Activated B cell treated with CpG ODN at 0.5 μM for 24 hours (primary cell): ENCODE measurements at regions not wholly inside any gene's neighbourhood (a gene's known extent, or its start where the extent isn't known, plus 50 kb on each side); places are given as distances from the start of the nearest gene placed in this dataset.

Source experiments
- ATAC-seq: fragments of 200-7000 bp; cut with Tn5 transposase; one replicate; pipeline ENCODE4 v1.10.0; 2021; ENCODE audit warnings: low read depth, mild to moderate bottlenecking, moderate library complexity
- CTCF ChIA-PET: fragments of 350-600 bp; sonication (Branson Sonifier 250); formaldehyde crosslinking; loops from one replicate; lab custom pipeline; 2021; ENCODE audit warnings: antibody characterized with exemption; lab: Charles Lee
- POLR2A ChIA-PET: fragments of 350-600 bp; sonication (Branson Sonifier 250); formaldehyde crosslinking; loops from one replicate; lab custom pipeline; 2021; ENCODE audit warnings: antibody characterized with exemption; lab: Charles Lee
- DNase-seq: peaks from one replicate; pipeline ENCODE4 v3.0.0; 2022
- H3K27ac Mint-ChIP-seq: one replicate; pipeline ENCODE4 v1.8.0; 2020; ENCODE audit warnings: mixed read lengths
- H3K27me3 Mint-ChIP-seq: one replicate; pipeline ENCODE4 v1.8.0; 2021; ENCODE audit warnings: mixed read lengths
- H3K36me3 Mint-ChIP-seq: one replicate; pipeline ENCODE4 v1.8.0; 2021; ENCODE audit warnings: low read depth, mixed read lengths
- H3K4me1 Mint-ChIP-seq: one replicate; pipeline ENCODE4 v1.8.0; 2021; ENCODE audit warnings: mixed read lengths
- H3K4me3 Mint-ChIP-seq: one replicate; pipeline ENCODE4 v1.8.0; 2020; ENCODE audit warnings: mild to moderate bottlenecking, mixed read lengths
- H3K9me3 Mint-ChIP-seq: one replicate; pipeline ENCODE4 v1.8.0; 2020; ENCODE audit warnings: mixed read lengths
- CTCF ChIP-seq: fragments of 200-600 bp; IDR thresholded peaks from one replicate; pipeline ENCODE4 v1.8.0; 2022; ENCODE audit warnings: antibody characterized with exemption, mild to moderate bottlenecking
- intact Hi-C: fragments of 100-400 bp; cut with micrococcal nuclease; formaldehyde crosslinking; loops from one replicate; pipeline ENCODE4 v1.15.1; 2024

- ChIA-PET CTCF (no interaction called here), POLR2A (no interaction called here)
- peaks cover 61% of the 10 kb centered on the region for H3K27me3 Mint-ChIP-seq
- H3K4me1 Mint-ChIP-seq: peaks cover 10% of the 10 kb centered on the region
- peak overlapping the region; percentile 21 for H3K4me3 Mint-ChIP-seq
- DNase-seq (no peak), ATAC-seq (no peak)
- no peak overlapping the region for H3K27ac Mint-ChIP-seq
- intact Hi-C loops: no loop called here
- no peak for TF ChIP-seq CTCF
- H3K9me3 Mint-ChIP-seq: no peaks in the 10 kb centered on the region
- H3K36me3 Mint-ChIP-seq: no peaks in the 10 kb centered on the region
These were observed 105.3 kb upstream of the E2F8 start for GRCh38 chr11:19345848-19346681.

- H3K4me1 Mint-ChIP-seq: peaks cover 10% of the 10 kb centered on the region
- H3K36me3 Mint-ChIP-seq: no peaks in the 10 kb centered on the region
- intact Hi-C loops: no loop called here
- H3K4me3 Mint-ChIP-seq: peak overlapping the region; percentile 21
- ATAC-seq: no peak
- H3K9me3 Mint-ChIP-seq: no peaks in the 10 kb centered on the region
- POLR2A ChIA-PET: no interaction called here
- H3K27me3 Mint-ChIP-seq: peaks cover 61% of the 10 kb centered on the region
- no peak for TF ChIP-seq CTCF
- CTCF ChIA-PET: no interaction called here
- no peak for DNase-seq
- H3K27ac Mint-ChIP-seq: no peak overlapping the region
These were observed 104.7 kb upstream of the E2F8 start for GRCh38 chr11:19345519-19345847.

GRCh38 chr11:19344661-19345518 lies 104.1 kb upstream of the E2F8 start:
- H3K9me3 Mint-ChIP-seq: no peaks in the 10 kb centered on the region
- H3K27ac Mint-ChIP-seq: no peak overlapping the region
- H3K4me1 Mint-ChIP-seq: peaks cover 10% of the 10 kb centered on the region
- H3K4me3 Mint-ChIP-seq: no peak overlapping the region
- intact Hi-C loops: no loop called here
- ChIA-PET CTCF (no interaction called here), POLR2A (no interaction called here)
- DNase-seq (no peak), ATAC-seq (no peak)
- peaks cover 60% of the 10 kb centered on the region for H3K27me3 Mint-ChIP-seq
- no peaks in the 10 kb centered on the region for H3K36me3 Mint-ChIP-seq
- no peak for TF ChIP-seq CTCF

GRCh38 chr11:19342036-19342435 lies 101.3 kb upstream of the E2F8 start:
- no peaks in the 10 kb centered on the region for H3K36me3 Mint-ChIP-seq
- ATAC-seq (no peak), DNase-seq (no peak)
- TF ChIP-seq CTCF: no peak
- POLR2A ChIA-PET: no interaction called here
- CTCF ChIA-PET: no interaction called here
- H3K27me3 Mint-ChIP-seq: peaks cover 70% of the 10 kb centered on the region
- no peaks in the 10 kb centered on the region for H3K9me3 Mint-ChIP-seq
- no peak overlapping the region for H3K27ac Mint-ChIP-seq
- H3K4me1 Mint-ChIP-seq: peaks cover 10% of the 10 kb centered on the region
- intact Hi-C loops: no loop called here
- no peak overlapping the region for H3K4me3 Mint-ChIP-seq

GRCh38 chr11:19338375-19338774 lies 97.6 kb upstream of the E2F8 start:
- Mint-ChIP-seq H3K27ac (no peak overlapping the region), H3K9me3 (no peaks in the 10 kb centered on the region), H3K4me1 (no peaks in the 10 kb centered on the region), H3K36me3 (no peaks in the 10 kb centered on the region), H3K27me3 (peaks cover 52% of the 10 kb centered on the region), H3K4me3 (no peak overlapping the region)
- DNase-seq (no peak), ATAC-seq (no peak)
- ChIA-PET POLR2A (no interaction called here), CTCF (no interaction called here)
- TF ChIP-seq CTCF: no peak
- intact Hi-C loops: no loop called here
